ENCODE measurements at regions not wholly inside any gene's neighbourhood (a gene's known extent, or its start where the extent isn't known, plus 50 kb on each side); places are given as distances from the start of the nearest gene placed in this dataset.

GRCh38 chr2:14967729-14968128 is 335.2 kb downstream of the LRATD1 start:
- TF ChIP-seq CTCF (IDR thresholded peaks at IDR 0.05 in 4 of 5, conservative IDR thresholded peaks at IDR 0.05 in 1 of 5) = no peak
- no peak for TF ChIP-seq POLR2A (IDR thresholded peaks at IDR 0.05)

All from gastrocnemius medialis (tissue), 4 donors.